Hematopoietic multipotent progenitor cell treated with erythropoietin and hydrocortisone succinate and interleukin-3 and kit ligand, for 8 days (in vitro differentiated cells): ENCODE measurements at regions not wholly inside any gene's neighbourhood (a gene's known extent, or its start where the extent isn't known, plus 50 kb on each side); places are given as distances from the start of the nearest gene placed in this dataset.

Source experiments
- DNase-seq: peaks from one replicate; pipeline ENCODE4 v3.0.0-alpha.2; 2015

- DNase-seq, result no peak
Measured at GRCh38 chr9:76557674-76558225, 98.8 kb downstream of the GCNT1 start.

DNA sequence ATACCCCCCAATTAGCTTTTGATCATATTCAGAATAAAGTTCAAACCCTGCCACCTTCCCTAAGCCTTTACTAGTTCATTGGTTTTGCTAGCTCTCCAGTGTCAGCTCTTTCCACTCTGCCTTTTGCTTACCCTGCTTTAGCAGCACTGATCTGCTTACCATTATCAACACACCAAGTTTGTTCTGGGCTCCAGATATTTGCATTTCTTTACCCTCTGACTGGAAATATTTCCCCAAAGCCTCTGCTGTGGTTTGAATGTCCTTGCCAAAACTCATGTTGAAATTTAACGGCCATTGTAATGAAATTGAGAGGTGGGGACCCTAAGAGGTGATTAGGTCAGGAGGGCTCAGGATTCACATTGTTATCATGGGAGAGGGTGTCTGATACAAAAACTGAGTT lies 99.5 kb downstream of the GCNT1 start:
- DNase-seq, result no peak

DNA sequence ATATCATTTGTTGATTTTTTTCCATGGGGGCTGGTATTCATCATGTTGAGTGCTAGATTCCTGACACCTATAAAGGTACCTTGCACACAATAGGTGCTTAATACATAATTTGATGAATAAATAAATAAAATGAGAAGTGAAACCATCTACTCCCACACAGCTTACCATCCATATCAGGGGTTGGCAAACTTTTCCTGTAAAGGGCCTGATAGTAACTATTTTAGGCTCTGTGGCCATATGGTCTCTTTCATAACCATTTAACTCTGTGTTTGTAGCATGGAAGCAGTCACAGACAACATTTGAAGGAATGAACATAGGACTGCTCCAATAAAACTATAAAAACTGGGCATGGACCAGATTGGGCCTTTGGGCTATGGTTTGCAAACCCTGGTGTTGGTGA lies 100.3 kb downstream of the GCNT1 start:
- DNase-seq, result peak; percentile 28

GRCh38 chr9:76560481-76560922 lies 101.5 kb downstream of the GCNT1 start:
- no peak for DNase-seq

DNA sequence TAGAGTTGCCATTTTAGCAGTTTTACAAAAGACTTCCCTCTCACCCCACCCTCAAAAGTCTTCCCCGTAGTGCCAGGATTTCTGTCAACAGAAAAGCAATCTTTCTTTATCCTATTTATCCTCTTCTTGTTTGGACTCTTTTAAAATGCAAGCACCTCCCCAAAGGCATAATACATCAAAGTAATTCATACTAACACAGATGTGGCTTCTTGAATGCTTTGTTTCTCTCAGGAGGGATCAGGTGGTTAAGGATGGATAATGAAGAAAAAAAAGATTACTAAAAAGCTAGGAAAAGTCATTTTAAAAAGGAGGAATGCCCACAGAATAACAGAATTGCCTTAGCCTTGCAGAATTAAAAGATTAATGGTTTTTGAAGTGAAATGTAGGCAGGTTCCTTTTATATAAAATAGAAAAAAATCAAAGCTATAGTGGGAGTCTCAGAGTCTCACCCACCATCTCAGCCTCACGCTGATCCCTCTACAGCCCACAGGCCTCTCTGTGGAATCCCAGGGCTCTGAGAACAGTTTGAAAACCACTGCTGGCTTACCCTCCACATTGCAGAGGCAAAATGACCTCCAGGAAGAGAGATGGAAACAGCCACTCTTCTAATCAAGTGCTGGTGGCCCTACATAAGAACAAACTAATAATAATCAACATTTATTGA lies 102.2 kb downstream of the GCNT1 start:
- no peak for DNase-seq
